HG03442 (cell line): ENCODE measurements at regions not wholly inside any gene's neighbourhood (a gene's known extent, or its start where the extent isn't known, plus 50 kb on each side); places are given as distances from the start of the nearest gene placed in this dataset.
"Not testable (repeated sequence)": the region's sequence is repeated elsewhere in the genome, so short reads cannot be mapped to it uniquely, and the experiment has no call there.

Experiments
- ATAC-seq: cut with Tn5 transposase; IDR thresholded peaks from one replicate; pipeline ENCODE4 v1.9.1; 2021; ENCODE audit warnings: mild to moderate bottlenecking, moderate library complexity; ENCODE audit not compliant: unreplicated experiment

DNA sequence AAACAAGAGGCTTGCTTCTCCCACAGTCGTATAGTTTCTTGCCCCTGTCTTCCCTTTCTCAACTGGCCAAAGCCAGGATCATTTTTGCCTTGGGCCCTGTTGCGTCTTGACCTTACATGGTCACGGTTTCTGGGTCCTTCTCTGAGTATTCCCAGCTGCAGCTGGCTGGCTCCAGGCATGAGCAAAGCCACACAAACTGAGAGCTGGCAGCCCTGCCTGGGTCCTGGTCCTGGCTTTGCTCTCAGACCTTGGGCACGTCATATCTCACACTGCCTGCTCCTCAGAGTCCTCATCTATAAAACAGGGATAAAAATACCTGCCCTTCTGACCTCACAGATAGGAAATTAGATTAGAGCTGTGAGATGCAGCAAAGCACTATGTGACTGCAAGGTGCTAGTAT is 277.6 kb downstream of the CBLN1 start:
- ATAC-seq = no peak

DNA sequence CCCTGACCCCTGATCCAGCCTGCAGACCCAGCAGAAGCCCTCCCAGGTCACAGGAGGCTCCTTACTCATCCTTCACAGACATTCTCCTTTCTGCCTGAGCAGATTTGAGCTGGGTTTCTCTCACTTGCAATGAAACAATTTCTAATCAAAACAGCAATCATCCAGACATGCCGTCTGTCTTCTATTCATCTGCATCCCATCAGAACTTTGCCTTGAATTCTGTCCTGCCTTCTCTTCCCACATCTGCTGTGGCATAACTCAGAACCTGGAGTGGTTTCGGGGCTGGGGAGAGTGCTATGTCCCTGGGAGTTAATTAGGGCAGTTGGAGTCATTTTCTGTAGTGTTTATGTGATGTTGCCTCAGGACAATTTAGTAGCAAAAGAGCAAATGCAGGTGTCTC is 278.6 kb downstream of the CBLN1 start:
- no peak for ATAC-seq

DNA sequence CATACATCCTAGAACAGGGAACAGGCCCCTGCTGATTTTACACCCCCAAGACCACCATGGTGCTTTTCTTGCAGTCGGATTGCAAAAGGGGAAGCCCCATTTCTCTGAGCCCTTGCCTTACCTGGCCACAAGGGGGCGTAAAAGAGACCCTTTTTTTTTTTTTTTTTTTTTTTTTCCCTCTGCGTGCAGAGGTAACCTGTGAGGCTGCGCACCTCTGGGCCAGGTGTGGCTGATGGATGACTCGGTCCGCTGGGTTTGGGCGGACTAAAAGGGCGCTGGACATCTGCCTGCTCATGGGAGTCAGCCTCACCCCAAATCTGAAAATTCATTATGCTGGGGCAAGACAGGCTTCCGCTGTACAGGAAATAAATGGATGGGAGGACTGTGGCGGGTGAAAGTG is 281.0 kb downstream of the CBLN1 start:
- ATAC-seq = no peak

DNA sequence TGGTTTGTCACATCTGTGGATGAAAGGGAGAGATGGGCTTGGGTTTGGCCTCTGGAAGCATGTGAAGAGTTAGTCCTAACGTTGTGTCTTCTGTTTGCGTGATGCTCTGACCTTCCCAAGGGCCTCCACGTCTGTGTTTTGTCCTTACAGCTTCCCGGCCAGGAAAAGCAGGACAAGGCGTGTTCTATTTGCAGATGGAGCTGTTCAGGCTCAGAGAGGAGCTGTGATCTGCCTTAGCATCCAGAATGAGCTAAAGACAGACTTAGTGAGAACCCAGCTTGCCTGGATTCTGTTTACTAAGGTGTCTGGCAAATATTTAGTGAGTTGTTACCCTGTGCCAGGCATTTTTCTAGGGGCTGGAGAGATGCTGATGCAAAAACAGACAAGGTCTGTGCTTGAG is 282.1 kb downstream of the CBLN1 start:
- ATAC-seq = no peak

DNA sequence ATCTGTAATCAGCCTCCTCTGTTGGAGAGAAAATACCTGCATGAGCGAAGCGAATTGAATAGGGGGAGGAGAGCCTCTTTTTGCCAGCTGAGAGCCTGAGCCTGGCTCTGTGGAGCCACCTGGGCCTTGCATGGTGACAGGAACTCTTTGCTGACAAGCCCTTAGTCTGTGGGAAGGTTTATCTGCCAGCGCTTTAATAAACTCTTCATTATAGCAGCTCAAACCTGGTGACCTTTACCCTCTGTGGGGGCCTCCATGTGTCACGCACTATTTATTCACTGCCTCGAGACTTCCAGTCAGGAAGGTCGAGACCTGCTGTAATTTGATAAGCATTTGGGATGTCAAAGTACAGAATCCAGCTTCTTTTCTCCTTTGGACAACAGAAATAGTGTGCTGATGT is 282.6 kb downstream of the CBLN1 start:
- no peak for ATAC-seq

DNA sequence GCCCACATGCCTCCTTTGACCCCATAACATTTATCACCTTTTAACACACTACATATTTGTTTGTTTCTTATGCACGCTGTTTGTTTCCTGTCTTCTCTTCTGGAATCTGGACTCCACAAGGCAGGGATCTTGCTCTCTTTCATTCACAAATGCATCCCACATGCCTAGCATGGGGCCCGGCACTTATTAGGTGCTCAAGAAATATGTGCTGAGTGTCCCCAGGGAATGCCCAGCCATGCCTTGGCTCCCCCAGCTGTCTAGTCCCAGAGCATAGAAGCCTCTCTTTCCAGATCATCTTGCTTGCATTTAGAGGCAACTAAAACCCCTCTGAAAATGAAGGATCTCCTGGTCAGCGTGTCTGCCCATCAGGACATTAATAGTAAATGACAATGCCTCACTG is 283.7 kb downstream of the CBLN1 start:
- ATAC-seq = no peak

DNA sequence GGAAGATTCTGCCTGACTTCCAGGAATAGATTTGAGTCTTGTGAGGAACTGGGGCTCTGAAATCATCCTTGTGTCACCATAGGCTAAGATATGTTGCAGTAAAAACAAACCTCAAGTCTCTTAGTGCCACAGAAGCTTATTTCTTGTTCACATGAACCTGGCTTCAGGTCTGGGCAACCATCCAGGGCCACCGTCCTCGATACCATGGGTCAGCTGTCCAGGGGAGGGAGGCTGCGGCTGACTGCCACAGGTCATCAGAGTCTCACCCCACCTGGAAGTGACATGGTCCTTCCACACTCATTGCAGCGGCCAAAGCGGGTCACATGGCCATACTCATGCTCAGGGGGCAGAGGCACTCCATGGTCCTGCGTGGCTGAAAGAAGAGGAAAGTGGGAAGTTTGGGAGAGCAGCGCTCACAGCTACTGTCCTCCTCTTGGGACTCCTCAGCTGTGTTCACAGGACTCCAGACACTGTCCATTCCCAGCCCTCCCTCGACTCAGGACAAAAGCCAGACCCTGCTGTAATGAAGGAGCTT is 284.5 kb downstream of the CBLN1 start:
- no peak for ATAC-seq

DNA sequence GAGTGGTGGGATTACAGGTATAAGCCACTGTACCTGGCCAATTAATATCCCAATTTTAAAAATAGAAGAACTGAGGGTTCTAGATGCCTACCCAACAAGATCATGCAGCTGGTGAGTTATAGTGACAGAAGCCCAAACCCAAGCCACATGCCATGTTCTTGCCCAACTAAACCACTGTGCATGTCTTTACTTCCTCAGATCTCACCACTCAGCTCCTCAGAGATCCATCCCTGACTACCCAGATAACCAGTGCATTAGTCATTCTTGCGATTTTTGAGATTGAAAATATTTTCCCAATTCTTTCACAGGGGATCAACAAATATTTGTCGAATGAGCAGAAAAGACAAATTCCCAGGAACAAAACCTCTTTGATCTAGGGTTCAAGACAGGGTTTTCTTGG is 303.1 kb downstream of the CBLN1 start:
- no peak for ATAC-seq

DNA sequence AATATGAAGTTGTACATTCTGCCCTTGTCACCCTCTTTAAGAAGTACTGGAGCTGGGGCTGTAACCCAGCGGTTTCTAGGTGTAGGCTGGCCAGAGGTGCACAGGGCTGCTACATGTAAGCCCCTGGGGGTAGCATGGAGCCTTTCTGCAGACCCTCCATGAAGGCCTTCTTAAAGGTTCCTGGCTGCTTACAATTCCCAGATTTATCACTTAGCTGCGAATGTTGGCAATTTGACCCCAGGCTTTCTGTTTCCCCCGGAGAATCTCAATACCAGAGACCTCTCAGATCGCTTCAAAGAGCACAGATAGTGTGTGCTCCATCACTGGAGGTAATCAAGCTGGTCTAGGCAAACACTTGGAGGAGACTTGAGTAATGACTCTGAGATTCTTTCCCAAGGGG is 309.4 kb downstream of the CBLN1 start:
- ATAC-seq = no peak

DNA sequence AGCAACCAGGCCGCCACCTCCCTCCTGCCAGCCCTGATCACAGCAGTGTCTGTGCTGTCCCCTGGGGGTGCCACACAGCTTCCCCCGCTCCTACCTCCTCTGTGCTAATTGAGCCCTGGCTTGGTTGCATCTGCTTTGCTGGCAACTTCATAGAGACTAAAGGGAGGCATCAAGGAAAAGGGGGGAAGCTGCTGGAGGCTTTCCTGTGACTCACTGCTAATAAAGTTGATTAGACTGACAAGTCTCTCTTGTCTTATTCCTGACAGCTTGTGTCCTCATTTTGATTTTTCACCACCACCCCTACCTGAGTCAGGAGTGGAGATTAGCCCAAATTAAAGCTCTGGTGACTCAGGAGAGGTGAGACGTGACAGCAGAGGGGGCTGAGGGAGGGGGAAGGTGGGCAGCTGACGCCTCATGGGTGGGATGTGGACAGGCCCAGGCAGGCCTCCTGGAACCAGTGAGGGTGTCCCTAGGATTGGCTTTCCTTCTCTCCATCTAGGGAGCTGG is 310.0 kb downstream of the CBLN1 start:
- no peak for ATAC-seq

DNA sequence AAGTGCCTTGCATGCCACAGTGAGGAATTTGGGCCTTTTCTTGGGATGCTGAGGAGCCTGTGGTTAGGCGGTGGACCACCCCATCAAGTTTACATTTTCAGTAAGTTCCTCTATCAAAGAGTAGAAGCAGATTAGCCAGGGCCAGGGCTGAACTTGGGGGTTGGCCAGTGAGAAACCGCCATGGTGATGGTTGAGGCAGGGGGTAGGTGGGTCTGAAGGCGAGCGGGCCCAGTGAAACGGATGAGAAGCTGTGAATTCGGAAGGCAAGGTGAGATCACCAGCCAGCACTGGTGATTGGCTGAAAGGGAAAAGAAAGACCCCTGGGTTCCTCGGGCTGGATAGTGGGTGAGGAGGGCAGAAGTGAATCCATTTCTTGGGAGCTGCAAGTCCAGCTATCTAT is 311.4 kb downstream of the CBLN1 start:
- no peak for ATAC-seq

DNA sequence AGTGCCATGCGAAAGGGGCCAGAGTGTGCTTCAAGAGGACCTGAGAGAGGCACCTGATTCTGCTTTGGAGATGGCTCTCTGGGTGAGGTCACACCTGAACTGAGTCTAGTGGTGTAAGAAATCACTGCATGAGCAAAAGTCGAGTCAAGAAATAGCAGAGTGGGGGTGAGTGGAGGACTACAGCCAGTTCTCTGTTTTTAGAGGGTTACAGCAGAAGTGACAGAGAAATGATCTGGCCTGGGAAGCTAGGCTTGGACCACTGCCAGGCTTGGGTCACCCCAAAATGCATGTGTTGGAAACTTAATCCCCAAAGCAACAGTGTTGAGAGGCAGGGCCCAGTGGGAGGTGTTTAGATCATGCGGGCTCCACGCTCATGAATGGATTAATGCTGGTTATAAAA is 312.0 kb downstream of the CBLN1 start:
- ATAC-seq = no peak

DNA sequence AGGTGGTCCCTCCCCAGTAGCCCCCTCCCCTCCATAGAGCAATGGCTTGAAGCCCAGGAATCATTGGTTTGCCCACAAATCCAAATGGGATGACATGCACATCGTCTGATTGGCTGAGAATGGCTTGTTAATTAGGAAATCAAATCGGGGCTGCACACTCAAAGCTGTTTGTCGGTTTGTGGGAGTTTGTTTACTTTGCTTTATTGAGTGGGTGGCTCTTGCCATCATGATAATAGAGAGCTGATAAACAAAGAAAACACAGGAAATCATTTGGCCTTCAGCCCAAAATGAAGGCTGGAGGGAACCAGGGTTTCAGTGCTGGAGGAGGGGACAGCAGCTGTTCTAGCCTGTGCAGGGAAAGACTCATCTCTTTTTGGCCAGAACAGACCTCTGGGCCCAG is 316.3 kb downstream of the CBLN1 start:
- no peak for ATAC-seq

DNA sequence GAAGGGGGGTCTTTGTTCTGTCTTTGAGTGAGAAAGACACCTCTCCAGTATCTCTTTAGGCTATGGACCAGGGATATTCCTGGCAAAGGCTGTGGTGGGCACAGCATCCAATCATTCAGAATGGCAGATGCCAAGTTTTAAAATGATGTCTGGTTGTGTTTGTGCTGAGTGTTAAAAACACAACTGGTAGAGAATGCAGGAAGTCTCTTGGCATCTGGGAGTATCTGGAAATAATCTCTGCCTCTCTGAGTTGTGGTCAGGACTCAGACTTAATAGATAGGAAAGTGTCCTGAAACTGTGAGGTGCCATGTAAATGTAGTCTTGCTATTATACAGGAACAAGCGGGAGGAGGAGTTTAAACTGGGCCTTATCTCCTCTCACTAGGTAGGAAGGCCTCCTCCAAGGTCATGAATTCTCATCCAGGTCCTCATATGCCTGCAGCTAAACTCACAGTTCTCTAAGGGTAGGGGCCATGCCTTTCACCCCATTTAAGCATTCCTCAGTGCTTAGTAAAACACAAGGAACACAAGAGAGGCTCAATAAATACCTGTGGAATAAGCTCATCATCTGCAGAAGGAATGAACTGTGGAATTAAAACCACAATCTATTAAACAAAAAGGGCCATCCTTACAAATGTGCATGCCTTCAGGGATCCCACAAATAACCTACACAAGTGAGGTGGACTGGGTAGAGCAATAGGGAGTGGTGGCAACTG is 317.6 kb downstream of the CBLN1 start:
- no peak for ATAC-seq

DNA sequence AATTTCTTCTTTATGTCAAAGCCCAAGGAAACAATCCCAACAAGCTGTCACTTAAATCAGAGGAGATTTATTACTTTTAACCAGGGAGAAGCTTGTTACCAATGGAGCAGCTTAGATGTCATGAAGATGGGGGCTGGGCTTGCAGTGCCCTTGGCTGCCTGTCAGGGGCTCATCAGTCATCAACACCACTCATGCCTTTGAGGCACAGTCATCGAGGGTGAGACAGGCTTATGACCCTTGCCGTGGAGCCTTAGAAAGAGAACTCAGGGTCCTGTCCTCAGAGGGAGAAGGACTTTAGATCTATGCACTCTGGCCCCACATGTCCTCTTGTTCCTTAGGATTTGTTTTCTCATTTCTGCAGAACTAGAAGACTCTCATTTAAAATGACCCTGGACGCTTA is 318.3 kb downstream of the CBLN1 start:
- no peak for ATAC-seq

DNA sequence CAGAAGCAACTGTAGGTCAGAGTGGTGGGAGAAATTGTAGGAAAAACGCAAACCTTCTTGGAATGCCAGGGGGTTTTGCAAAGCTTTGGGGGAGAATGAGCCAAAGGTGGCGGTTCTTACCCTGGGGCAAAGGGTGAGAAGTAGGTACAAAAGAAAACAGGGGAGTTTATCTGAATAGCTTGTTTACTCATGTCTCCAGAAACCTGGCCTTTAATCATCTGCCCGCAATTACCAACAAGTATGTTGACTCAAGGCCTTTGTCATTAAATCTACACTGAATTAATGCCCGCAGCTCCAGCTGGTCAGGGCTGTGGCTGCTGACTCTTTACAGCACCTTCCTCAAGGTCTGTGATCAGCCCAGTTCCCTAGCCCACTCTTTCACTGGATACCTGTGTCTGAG is 320.1 kb downstream of the CBLN1 start:
- no peak for ATAC-seq

DNA sequence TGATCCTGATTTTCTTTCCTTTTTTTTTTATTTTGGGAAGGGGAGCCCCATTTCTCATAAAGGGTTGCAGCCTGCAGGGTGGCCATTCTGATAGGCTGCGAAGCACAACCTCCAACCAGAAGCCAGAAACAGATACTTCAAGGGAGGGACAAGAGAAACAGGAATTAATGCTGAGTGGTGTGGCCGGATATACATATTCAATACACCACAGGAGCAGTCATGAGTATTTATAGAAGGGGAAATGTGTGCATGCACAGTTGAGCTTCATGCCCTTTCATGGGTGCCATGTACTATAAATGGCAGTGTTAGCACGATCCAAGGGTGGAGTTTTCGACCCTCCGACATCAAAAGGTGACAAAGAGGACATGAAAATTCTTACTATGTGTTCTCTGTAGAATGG is 320.8 kb downstream of the CBLN1 start:
- ATAC-seq = no peak

DNA sequence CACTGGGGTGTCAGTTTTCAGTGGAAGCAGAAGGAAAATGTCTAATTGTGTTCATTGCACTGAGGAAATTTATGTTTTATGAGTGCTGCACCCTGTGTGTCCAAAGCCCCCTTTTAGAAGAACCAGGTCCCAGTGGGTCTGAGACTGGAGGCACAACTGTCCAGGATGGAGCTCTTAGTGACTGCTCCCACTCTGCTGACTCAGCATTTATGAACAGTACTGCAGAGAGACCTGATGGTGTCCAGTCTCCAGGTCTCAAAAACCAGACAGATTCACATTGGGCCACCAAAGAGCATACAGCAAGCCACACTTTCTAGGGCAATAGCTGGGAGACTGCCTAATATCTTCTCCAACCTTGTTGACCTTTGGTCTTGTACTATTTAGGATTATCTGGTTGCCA is 321.9 kb downstream of the CBLN1 start:
- ATAC-seq = no peak

DNA sequence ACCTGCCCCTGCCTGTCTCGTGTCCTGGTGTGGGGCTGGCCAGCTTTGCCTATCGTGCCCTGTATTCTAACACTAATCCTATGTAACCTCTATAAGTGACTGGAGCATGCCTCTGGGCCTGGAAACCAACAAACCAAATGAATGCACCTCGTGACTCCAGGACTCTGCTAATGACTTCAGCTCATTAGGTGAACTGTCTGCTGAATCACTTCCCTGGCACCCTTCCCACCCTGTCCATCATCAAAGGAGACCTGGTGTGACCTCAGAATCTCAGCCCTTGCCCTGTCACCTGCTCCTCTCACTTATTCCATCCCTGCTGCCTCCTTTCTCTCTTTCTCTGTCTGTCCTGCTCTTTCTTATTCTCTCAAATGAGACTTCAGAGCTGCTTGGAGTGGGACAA is 322.4 kb downstream of the CBLN1 start:
- no peak for ATAC-seq

DNA sequence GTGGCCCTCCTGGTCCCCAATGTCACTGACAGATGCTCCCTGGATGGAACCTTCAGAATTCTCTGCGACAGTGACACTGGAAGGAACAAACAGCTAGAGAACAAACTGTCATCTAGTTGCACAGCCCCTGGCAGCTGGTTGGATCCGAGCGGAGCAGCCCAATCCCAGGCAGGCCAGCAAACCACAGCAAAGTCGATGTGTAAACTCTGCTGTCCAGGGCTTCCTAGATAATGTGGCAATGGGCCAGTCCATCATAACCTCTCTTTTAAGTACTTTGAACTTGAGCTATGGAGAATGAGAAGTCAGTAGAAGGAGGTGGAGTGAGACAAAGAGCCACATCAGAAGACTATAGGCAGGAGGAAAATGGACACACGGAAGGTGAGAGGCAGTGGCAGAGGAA is 323.0 kb downstream of the CBLN1 start:
- ATAC-seq = no peak

DNA sequence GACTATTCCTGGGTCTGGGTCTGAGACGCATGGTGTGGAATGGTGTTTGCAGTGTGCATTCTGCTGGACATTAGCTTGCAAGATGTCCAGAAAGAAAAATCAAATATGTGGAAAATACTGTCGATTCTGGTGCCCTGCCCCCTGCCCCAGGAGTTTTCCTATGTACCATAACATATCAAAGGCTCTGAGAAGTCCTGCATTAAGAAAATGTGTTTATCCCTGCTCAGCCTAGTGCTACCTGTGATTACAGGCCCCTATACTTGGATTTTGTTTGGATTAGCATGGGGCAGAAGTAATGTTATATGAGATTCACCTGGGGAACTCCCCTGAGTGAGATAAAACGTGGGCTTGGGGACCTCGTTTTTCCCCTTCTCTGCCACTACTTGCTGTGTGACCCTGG is 325.0 kb downstream of the CBLN1 start:
- no peak for ATAC-seq

DNA sequence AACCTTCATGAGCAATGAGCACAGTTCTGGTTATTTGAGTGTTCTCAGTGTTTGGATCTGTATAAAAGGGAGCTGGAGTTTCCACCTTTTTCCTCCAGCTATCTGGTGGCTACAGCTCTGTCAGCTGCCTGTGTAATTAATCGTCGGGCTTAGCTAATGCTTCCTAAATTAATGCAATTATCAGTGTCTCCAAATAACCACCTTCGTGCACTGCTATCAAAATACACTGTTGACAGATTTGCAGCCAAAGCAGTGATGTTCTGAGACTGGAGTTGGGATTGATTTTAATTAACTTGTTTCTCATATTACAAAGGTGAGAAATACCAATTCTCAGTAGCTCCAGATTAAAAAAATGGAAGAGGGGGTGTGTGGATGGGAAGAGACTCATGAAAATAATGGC is 325.8 kb downstream of the CBLN1 start:
- ATAC-seq = no peak

DNA sequence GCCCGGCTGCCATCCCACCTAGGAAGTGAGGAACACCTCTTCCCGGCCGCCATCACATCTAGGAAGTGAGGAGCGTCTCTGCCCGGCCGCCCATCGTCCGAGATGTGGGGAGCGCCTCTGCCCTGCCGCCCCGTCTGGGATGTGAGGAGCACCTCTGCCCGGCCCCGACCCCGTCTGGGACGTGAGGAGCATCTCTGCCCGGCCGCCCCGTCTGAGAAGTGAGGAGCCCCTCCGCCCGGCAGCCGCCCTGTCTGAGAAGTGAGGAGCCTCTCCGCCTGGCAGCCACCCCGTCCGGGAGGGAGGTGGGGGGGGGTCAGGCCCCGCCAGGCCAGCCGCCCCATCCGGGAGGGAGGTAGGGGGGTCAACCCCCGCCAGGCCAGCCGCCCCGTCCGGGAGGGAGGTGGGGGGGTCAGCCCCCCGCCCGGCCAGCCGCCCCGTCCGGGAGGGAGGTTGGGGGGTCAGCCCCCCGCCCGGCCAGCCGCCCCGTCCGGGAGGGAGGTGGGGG is 330.0 kb downstream of the CBLN1 start:
- not testable (repeated sequence) for ATAC-seq
